Endothelial cell (in vitro differentiated cells): ENCODE measurements at regions not wholly inside any gene's neighbourhood (a gene's known extent, or its start where the extent isn't known, plus 50 kb on each side); places are given as distances from the start of the nearest gene placed in this dataset.

Source experiments
- DNase-seq: peaks from one replicate; pipeline ENCODE4 v3.0.0; 2021; ENCODE audit warnings: low spot score
- H3K27ac Mint-ChIP-seq: one replicate; pipeline ENCODE4 v1.8.0; 2021; ENCODE audit warnings: mixed read lengths, inconsistent platforms; ENCODE audit not compliant: unreplicated experiment
- H3K27me3 Mint-ChIP-seq: one replicate; pipeline ENCODE4 v1.8.0; 2021; ENCODE audit warnings: mild to moderate bottlenecking, moderate library complexity, mixed read lengths, inconsistent platforms; ENCODE audit not compliant: unreplicated experiment
- H3K36me3 Mint-ChIP-seq: one replicate; pipeline ENCODE4 v1.8.0; 2021; ENCODE audit warnings: mild to moderate bottlenecking, low read depth, mixed read lengths, inconsistent platforms; ENCODE audit not compliant: unreplicated experiment
- H3K4me1 Mint-ChIP-seq: one replicate; pipeline ENCODE4 v1.8.0; 2021; ENCODE audit warnings: mild to moderate bottlenecking, mixed read lengths, inconsistent platforms; ENCODE audit not compliant: unreplicated experiment
- H3K4me3 Mint-ChIP-seq: one replicate; pipeline ENCODE4 v1.8.0; 2021; ENCODE audit warnings: mild to moderate bottlenecking, mixed read lengths, inconsistent platforms; ENCODE audit not compliant: unreplicated experiment
- H3K9me3 Mint-ChIP-seq: one replicate; pipeline ENCODE4 v1.8.0; 2021; ENCODE audit warnings: mixed read lengths, inconsistent platforms; ENCODE audit not compliant: unreplicated experiment
- CTCF ChIP-seq: fragments of 200-600 bp; sonication (generic); IDR thresholded peaks from one replicate; pipeline ENCODE4 v1.5.0; 2021; ENCODE audit warnings: antibody characterized with exemption; ENCODE audit not compliant: unreplicated experiment

- H3K4me1 Mint-ChIP-seq: no peaks in the 10 kb centered on the region
- H3K27me3 Mint-ChIP-seq: no peaks in the 10 kb centered on the region
- H3K36me3 Mint-ChIP-seq: no peaks in the 10 kb centered on the region
- no peaks in the 10 kb centered on the region for H3K9me3 Mint-ChIP-seq
- no peak overlapping the region for H3K27ac Mint-ChIP-seq
- DNase-seq: no peak
- no peak overlapping the region for H3K4me3 Mint-ChIP-seq
- no peak for TF ChIP-seq CTCF
Measured at GRCh38 chrX:78513971-78514738, 145.0 kb downstream of the RTL3 start.

- H3K36me3 Mint-ChIP-seq: no peaks in the 10 kb centered on the region
- DNase-seq: no peak
- H3K4me1 Mint-ChIP-seq: no peaks in the 10 kb centered on the region
- TF ChIP-seq CTCF: no peak
- H3K9me3 Mint-ChIP-seq: no peaks in the 10 kb centered on the region
- H3K4me3 Mint-ChIP-seq: no peak overlapping the region
- no peak overlapping the region for H3K27ac Mint-ChIP-seq
- H3K27me3 Mint-ChIP-seq: no peaks in the 10 kb centered on the region
Measured at GRCh38 chrX:78506248-78506647, 152.9 kb downstream of the RTL3 start.

- no peak for TF ChIP-seq CTCF
- no peak overlapping the region for H3K27ac Mint-ChIP-seq
- H3K27me3 Mint-ChIP-seq: no peaks in the 10 kb centered on the region
- no peak overlapping the region for H3K4me3 Mint-ChIP-seq
- DNase-seq: no peak
- no peaks in the 10 kb centered on the region for H3K9me3 Mint-ChIP-seq
- H3K4me1 Mint-ChIP-seq: no peaks in the 10 kb centered on the region
- no peaks in the 10 kb centered on the region for H3K36me3 Mint-ChIP-seq
Measured at GRCh38 chrX:78496483-78496882, 162.6 kb downstream of the RTL3 start.

- no peak overlapping the region for H3K4me3 Mint-ChIP-seq
- H3K4me1 Mint-ChIP-seq: no peaks in the 10 kb centered on the region
- H3K27me3 Mint-ChIP-seq: no peaks in the 10 kb centered on the region
- H3K36me3 Mint-ChIP-seq: no peaks in the 10 kb centered on the region
- TF ChIP-seq CTCF: no peak
- H3K9me3 Mint-ChIP-seq: no peaks in the 10 kb centered on the region
- no peak for DNase-seq
- no peak overlapping the region for H3K27ac Mint-ChIP-seq
Measured at GRCh38 chrX:78493180-78493579, 165.8 kb upstream of the CYSLTR1 start.

GRCh38 chrX:78476701-78477100, 149.3 kb upstream of the CYSLTR1 start:
- no peak overlapping the region for H3K4me3 Mint-ChIP-seq
- no peaks in the 10 kb centered on the region for H3K9me3 Mint-ChIP-seq
- no peak for DNase-seq
- H3K27ac Mint-ChIP-seq: no peak overlapping the region
- no peaks in the 10 kb centered on the region for H3K27me3 Mint-ChIP-seq
- TF ChIP-seq CTCF: no peak
- H3K36me3 Mint-ChIP-seq: no peaks in the 10 kb centered on the region
- no peaks in the 10 kb centered on the region for H3K4me1 Mint-ChIP-seq
